NCI-H2227 (cell line): ENCODE measurements at regions not wholly inside any gene's neighbourhood (a gene's known extent, or its start where the extent isn't known, plus 50 kb on each side); places are given as distances from the start of the nearest gene placed in this dataset.

Source experiments
- DNase-seq: peaks from one replicate; lab custom pipeline; 2025; ENCODE audit not compliant: unreplicated experiment; lab: John Stamatoyannopoulos, UW

DNA sequence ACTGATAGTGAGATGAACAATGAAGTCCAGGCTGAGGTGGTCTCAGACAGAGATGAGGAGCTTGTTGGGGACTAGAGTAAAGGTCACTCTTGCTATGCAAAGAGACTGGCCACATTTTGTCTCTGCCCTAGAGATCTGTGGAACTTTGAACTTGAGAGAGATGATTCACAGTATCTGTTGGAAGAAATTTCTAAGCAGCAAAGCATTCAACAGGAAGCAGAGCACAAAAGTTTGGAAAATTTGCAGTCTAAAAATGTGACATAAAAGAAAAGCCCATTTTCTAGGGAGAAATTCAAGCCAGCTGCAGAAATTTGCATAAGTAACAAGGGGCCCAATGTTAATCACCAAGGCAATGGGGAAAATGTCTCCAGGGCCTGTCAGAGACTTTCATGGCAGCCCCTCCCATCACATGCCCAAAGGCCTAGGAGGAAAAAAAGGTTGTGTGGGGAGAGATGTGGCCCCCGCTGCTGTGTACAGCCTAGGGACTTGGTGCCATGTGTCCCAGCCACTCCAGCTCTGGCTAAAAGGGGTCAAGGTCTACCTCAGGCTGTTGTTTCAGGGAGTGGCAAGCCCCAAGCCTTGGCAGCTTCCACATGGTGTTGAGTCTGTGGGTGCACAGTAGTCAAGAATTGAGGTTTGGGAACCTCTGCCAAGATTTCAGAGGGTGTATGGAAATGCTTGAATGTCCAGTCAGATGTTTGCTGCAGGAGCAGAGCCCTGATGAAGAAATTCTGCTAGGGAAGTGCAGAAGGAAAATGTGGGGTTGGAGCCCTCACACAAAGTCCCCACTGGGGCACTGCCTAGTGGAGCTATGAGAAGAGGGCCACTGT lies 262.8 kb downstream of the DKK2 start:
- no peak for DNase-seq

DNA sequence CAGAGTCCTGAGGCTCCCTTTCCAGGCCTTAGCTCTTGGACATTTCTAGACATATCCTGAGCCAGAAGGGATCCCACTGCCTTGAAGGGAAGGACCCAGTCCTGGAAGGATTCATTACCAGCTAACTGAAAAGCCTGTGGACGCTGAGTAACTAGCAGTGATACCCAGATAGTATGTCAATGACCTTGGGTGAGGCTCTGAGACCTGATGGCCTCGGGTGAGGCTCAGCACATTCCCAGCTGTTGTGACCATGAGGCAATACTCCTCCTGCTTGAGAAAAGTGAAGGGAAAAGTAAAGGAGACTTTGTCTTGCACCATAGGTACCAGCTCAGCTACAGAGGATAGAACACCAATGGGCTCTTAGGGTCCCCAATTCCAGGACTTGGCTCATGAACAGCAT lies 268.1 kb downstream of the DKK2 start:
- no peak for DNase-seq

DNA sequence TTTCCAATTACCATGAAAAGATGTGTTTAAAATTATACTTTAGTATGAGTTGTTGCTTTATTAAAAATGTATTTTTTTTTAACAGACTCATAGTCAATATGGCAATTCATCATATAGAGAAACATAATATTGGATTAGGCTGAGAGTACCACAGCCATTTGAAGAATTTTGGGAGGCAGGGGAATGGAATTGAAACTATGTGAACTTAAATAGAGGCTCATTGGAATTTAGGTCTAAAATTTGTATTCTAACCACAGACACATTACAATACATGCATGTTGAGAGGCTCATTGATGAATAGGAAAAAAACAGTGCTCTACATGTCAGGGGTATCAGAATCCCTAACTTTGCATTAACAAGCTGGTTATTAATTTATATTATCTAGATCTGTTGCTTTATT lies 269.6 kb downstream of the DKK2 start:
- DNase-seq: no peak

DNA sequence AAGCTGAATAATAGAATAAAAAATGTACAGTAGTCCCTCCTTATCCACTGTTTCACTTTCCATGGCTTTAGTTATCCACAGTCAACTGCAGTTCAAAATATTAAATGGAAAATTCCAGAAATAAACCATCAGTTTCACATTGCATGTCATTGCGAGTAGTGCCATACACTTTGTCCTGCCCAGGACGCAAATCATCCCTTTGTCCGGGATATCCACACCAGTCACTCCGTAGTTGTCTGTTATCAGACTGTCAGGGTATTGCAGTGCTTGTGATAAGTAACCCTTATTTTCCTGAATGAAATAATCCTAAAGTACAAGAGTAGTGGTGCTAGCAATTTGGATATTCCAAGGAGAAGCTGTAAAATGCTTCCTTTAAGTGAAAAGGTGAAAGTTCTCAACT lies 271.3 kb downstream of the DKK2 start:
- no peak for DNase-seq

DNA sequence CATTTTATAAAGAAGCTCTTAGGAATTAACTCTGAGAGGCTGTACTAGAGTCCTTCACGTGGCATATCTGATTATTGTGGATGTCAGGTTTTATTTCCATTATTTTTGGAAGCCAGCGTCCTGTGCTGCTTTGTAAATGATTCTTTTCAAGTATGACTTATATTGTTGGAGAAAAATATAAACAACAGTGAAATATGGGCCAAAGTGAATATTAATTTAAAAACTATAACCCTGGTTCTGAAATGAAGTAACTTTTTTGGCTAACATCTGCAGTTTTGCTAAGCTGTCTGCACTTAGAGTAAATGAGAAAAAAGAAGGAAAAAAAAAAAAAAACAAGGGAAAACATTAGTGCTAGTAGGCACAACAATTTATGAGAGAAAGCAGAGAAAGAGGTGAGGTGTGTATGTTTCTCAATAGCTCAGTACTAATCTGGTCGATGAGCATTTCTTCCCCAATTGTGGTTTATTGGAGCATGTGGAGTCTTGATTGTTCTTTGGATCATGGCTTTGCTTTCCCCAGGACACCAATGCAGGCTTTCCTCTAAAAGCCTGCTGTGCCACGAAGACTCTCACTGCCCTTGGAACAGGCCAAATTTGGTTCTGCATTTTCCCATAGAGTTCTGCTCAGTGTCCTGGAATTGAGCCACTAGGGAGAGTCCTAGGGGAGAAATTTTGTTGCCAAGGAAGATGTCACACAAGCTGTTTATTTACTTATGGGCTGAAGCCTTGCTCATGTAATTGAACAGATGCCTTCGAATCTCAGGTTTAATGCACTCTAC lies 273.3 kb downstream of the DKK2 start:
- DNase-seq: no peak

DNA sequence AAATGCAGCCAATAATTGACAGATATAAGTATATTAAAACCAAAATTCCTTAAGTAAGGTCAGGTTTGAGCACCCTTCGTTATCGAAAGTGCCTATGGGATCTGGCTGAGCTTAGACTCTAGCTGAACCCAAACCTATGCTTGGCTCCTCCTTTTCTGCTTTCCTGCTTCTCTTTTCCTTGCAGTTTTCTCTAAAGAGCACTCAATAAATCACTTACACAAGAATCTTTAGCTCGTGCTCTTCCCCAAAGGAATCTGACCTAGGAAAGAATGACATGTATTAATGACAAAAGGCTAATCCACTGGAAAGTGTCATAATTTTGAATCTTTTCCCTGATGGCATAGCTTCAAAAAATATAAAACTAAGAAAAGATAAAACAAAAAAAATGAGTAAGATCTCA lies 282.7 kb downstream of the DKK2 start:
- no peak for DNase-seq

DNA sequence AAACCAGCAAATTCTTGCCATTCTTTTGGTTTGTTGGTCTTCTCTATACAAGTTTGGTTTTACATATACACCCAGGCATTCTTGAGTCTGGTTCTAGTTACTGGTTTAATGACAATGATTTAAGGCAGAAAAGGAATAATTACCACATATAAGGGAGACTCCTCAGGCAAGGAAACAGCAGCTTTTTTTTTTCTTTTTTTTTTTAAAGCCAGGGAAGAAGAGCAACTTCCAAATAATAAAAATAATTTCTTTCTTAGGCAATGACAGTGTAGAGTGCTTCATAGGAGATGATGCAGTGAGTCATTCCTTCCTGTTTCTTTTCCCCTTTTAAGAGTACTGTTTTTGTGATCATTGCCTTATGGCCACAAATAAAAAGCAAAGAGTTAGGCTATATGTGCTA lies 289.7 kb downstream of the DKK2 start:
- DNase-seq: no peak

DNA sequence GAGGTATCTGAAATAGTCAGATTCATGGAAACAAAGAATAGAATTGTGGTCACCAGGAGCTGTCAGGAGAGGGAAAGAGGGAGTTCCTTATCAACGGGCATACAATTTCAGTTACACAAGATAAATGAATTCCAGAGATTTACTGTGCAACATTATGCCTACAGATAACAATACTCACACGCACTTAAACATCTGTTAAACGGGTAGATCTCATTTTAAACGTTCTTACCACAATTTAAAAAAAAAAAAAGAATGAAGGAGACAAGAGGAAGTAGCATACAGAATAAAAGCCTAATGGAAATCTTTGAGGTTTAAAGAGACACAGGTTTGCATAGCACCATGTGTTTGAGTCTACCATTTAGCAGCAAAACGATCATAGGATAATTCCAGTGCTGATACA lies 298.0 kb downstream of the DKK2 start:
- no peak for DNase-seq

DNA sequence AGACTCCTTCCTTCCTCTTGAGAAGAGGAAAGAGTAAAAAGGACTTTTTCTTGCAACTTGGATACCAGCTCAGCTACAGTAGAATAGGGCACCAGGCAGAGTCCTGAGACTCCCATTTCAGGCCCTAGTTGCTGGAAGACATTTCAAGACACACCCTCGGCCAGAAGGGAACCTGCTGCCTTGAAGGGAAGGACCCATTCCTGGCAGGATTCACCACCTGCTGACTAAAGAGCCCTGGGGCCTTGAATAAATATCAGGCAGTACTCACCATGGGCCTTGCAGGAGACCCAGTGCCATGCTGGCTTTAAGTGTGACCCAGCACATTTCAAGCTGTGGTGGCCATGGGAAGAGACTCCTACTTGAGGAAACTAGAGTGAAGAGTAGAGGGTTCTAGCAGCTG lies 317.6 kb downstream of the DKK2 start:
- no peak for DNase-seq

DNA sequence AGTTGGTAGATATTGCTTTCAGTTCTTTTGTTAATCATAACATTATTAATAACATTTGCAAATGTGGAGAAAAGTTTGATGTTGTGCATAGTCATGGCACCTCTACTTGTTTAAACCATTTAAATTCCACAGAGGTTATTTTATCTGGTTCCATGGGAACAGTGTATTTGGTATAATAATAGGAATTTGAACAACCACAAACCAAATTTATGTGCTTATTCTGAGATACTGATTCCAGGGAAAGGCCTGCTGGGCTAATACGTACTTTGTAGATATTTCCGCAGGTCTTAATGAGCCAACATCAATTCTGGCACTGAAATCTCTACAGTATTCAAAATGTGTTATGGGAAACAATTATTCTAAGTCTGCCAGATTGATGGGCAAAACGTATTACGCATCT lies 319.0 kb downstream of the DKK2 start:
- DNase-seq: no peak

DNA sequence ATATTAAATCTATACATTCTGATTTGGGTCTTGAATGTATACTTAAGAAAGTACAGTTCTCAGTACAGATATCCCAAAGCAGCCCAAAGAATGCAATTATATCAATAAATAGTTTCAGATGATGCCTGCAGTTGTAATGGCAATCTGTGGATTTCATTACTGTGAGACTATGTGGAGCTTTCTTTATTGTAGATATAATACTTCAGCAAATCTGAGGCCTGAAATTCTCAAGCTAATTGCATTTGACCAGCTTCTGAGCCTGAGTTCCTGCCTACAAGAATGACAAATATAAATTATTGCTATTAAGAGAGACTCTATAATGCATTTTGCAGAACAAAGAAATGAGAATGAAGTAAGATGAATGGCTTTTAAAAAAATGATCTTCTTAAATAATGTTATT lies 320.3 kb downstream of the DKK2 start:
- no peak for DNase-seq

DNA sequence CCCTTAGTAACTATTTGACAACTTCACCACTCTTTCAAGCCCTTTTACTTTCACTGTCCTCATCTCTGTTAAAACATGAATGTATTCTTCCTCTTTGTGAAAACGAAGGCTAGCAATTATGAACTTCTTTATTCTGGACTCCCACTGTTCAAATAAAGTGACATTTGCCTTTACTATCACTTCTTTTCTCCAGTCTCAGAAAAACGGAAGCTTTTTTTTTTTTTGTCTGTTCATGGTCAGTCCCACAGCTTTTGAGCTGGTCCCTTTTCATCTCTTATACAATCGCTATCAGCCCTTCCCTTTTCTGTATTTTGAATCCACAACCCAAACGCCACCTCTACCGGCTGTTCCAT lies 327.7 kb downstream of the DKK2 start:
- DNase-seq: no peak

DNA sequence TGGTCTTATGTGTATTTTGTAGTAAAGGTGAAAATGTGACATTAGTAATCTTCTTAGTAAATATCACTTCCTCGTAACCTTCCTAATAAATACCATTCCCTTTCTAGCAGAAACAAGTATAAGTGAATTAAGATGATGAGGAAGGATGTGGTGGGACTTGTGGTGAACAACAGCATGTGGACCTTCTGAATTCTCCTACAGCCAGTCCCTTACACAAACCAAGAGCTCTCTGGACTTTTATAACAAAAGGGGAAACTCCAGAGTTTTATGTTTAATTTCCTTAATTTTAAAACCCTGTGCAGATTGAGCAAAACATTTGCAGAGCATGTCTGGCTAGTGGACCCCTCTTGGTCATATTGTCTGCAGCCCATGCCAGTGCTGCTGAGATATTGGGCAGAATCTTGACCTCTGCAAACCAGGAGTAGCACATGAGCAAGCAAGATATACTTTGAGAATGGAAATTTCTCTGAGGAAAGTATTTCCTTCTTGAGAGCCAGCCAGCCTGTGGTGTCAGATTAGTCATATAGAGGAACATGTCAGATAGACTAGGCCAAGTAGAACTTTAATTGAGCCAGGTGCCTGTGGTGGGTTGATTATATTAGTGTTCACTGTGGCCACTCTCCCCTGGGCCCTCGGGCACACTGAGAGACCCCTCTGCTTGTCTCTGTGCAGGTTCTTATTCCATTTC lies 328.2 kb downstream of the DKK2 start:
- DNase-seq: no peak

DNA sequence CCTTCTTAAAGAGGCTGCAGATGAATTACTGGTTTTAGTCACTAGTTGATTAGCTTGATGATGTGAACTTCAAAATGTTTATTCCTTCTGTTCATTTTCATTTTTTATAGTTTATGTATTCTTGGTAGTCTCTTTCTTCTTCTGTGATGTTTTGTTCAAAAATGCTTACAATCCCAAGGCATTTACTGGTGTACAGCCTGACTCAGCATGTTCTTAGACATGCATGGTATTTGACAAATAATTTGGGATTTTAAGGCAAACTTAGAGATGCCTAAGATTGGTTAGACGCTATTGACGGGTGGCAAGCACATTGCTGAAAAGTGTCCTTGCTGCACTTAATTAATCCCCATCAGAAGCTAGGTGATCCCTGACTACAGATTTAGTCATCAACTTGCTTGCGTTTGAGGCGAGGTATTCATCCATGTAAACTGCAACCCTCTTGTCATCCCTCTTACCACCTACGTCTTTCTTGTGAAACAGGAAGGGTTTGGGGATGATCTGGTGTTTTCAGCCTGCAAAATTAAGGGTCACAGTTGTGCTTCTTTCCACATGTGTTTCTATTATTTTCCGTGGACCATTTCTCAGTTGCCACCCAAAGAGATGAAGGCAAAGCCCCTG lies 331.8 kb downstream of the DKK2 start:
- DNase-seq: no peak

DNA sequence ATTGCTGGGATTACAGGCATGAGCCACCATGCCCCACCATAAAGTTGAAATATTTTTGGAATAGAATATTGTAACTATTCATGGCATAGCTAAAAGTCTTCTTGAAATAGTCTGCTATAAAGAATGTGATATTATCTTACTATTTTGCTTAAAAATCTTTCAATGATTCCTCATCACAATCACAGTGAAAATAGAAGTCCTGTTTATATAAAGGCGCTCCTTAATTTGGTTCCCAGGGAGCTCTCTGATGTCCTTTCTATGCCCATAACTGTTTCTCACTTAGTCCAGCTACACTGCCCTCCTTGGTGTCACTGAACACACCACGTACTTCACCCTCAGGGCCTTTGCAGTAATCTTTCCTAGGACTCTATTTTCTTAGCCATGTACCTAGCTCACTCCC lies 331.7 kb upstream of the GIMD1 start:
- no peak for DNase-seq

DNA sequence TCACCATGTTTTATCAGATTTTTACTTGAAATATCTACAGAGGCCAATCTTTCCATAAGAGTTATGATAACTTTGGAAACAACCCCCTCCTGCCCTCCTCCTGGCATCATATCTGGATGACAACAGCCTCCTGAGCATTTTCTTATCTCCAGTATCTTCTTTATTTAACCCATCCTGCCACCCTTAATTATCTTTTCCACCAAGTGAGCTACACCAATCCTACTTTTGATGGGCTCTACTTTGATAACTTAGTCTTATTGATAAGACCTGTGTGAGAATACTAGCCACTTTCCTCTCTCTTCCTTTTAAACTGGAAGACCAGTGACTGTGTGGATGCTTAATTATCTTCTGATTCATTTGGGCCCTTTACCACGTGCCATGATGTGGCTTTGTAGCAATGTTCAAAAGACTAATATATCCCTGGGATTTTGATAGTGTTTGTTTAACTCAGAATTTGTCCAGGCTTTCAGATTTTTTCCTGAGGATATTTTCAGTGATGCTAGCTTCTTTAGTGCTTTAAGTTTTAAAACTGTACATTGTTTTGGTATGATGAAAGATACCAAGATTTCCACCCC lies 330.1 kb upstream of the GIMD1 start:
- no peak for DNase-seq

DNA sequence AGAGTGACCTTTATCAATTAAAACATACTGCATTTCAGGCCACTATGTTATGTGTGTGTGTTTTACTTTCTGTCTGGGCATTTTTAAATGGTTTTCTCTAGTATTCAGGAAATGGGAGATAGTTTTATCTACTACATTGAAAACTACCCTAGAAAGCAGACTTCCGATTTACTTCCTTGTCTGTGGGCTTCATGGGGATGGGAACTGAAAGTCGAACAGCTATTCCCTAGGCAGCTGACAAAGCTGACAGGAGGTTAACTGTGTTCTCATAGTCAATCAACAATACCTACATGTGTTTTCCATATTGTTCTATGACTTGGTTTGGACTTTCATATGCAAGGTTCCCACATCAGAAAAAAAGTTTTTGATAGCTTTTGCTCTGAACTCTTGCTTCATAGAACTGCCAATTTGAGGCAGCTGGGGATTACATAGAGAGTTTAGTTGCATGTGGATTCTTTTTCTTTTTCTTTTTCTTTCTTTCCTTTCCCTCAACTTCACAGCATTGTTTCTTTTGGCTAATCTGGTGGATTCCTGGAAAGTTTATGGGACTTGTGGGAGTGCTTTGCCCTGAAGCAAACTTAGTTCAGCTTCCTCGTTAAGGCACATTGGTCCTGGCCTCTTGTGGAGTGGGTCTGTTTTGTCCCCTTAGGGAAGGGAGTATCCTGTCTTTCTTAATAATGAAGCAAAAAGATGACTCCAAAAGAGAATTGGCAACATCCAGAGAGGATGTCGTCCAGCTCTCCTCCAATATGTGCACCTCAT lies 327.1 kb upstream of the GIMD1 start:
- DNase-seq: no peak

DNA sequence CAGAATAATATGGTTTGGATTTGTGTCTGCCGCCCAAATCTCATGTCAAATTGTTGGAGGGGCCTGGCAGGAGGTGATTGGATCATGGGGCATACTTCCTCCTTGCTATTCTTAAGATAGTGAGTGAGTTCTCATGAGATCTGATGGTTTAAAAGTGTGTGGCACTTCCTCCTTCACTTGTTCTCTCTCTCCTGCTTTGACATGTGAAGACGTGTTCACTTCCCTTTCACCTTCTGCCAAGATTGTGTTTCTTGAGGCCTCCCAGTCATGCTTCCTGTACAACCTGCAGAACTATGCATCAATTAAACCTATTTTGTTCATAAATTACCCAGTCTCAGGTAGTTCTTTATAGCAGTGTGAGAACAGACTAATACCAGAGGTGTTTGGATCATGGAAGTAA lies 325.7 kb upstream of the GIMD1 start:
- no peak for DNase-seq

DNA sequence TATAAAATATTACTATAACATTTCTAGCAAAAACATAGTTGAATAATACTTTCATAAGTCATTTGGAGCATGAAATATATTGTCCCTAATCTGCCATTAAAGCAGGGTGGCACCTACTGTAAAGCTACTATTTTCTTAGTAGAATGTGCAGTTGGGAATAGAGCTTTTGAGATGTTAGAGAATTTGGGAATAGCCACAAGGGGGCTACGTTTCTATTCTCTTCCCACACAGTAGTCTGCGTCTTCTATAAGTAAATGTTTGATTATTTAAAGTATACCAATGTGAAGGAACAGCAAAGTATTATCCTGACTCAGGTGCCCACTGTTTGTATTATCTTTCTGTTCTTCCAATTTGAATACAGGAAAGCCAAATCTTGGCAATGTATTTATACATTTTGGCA lies 323.2 kb upstream of the GIMD1 start:
- DNase-seq: no peak

DNA sequence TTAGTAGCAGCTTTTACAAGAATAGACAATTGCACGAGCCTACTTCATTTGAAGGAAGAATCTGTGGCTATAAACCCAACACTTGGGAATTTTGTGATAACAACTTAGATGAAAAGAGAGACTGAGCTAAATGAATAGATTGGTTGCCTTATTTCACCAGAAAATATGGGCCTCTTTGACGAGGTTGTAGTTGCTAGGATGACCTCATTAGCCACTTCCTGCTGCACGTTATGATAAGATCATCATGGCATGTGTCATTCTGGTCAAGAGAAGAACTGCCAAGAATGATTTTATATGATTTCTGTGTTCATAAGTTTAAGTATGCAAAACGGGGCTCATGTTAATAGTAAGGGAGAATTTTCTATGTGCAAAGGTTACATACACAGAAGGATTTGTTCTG lies 321.9 kb upstream of the GIMD1 start:
- no peak for DNase-seq

DNA sequence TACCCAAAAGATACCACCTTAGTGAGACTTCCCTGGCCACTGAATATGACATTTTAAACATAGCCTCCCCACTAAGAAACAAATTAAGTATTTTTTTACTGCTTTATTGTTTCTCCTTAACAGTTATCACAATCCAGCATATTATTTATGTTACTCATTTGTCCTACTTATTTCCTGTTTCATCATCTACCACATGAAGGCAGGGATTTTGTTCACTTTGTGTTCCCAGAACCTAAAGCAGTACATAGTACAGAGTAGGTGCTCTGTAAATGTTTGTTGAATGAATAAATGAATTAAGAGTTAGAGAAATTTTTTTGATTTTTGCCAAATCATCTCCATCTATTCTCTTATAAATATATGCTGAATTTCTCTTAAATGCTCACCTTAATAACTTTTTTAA lies 318.4 kb upstream of the GIMD1 start:
- no peak for DNase-seq
